ENCODE measurements at regions not wholly inside any gene's neighbourhood (a gene's known extent, or its start where the extent isn't known, plus 50 kb on each side); places are given as distances from the start of the nearest gene placed in this dataset.
A peak's percentile ranks its signal among the peaks of the same experiment; 100 is the strongest.

DNA sequence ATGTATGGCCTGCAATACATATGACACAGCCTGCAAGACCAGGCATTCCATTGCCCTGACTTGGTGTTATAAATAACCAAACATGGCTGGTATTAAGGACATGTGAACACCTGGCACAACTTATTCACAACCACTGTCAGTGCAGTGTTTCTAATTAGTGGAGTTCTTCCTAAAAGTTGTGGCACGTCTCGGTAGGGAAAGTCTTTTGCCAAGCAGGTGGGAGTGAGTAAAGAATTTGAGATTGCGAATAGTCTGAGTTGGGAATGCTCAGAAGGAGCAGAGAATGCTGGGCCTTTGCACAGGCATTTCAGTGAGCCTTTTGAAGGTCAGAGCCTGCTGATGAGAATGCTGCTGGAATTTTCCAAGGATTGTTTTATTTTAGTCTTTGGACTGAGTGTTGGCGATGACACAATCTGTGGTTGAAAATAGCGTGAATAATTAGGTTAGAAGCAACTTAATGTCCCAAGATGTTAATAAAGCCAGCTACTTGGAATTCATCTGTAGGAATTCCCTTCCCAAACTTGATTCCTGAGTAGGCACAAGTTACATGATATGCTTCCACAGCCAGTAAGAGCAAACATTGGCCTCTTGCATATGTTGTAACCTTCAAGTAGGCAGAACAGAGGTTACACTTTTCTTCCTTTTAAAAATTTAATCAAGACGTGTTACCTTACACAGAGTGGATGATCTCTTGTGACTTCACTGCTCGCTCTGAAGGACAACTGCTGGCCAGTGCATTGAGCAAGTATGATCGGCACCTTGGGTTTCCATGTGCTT lies 83.6 kb upstream of the PGRMC2 start:
- ATAC-seq (ENCODE audit: poor library complexity), result peak; percentile 68
- intact Hi-C loops (cut with DNase I), result no loop called here
- DNase-seq, result no peak

DNA sequence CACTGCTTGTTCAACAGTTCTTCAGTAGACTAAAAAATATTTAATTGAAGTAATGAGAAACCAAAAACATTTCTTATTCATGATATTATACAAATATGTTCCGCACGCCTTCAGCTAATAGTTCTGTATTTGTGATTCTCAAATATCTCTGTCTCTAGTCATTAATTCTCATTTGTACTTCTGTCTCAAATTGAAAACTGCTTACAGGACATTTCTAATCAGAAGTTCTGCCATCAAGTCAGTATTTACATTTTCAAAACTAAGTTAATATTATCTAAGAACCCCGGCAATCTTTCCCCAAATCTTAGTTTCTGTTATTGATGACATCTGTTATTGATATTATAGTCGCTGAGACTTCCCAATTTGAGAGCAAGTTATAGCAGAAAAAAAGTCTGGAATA lies 78.6 kb upstream of the PGRMC2 start:
- intact Hi-C loops (cut with DNase I), result no loop called here
- no peak for ATAC-seq (ENCODE audit: poor library complexity)
- no peak for DNase-seq

DNA sequence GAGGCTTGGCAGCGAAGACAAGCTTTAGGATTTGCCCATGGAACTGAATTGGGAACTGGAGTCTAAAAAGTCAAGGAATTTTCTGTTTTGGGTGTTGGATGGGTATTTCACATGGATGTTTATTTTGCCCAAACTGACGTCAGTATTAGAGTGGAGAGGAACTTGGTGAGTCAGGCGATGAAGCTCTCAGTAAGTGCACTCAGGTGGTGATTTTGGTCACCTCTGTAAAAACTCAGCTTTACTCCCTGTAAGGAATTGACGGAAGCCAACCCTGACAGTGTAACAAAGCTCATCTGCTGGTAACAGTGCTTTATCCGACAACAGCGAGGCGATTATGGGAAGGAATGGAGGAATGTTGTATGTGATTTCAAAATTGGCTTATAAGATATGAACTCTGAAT lies 77.0 kb upstream of the PGRMC2 start:
- ATAC-seq (ENCODE audit: poor library complexity) (no peak), DNase-seq (no peak)
- intact Hi-C loops (cut with DNase I), result no loop called here

DNA sequence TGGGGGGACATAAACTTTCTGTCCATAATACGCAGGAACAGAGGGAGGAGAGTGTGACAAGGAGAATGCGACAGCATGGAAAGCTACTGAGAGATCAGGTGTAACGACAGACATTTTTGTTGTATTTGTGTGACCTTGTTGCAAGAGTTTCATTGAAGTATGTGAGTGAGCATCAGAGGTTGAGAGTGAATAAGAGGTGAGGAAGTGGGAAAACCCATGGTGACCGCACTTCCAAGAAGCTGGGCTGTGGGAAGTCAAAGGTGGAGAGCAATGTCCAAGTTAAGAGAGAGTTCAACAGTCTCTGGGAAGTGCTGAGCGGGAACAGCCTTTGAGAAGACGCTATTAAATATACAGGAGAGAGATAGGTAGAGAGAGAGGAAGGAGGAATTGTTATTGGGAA lies 76.4 kb upstream of the PGRMC2 start:
- ATAC-seq (ENCODE audit: poor library complexity), result no peak
- DNase-seq, result no peak
- intact Hi-C loops (cut with DNase I), result no loop called here

DNA sequence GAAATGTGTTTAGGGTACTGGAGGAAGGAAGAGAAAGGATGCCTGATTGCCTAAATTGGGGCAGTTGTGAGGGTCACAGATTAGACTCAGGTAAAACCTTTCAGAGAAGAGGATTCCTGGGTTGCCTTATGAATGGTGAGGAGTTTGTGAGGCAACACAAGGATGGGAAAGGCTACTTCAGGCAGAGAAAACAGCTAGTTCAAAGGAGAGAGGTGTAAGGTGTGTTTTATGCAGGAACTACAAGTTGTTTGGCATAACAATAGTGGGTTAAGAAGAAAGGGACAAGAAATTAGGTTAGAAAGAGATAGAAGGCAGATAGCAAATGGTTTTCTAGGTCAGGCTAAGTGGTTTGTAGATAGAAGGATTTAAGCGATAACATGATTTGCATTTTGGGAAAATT lies 75.1 kb upstream of the PGRMC2 start:
- ATAC-seq (ENCODE audit: poor library complexity), result no peak
- DNase-seq, result no peak
- intact Hi-C loops (cut with DNase I), result no loop called here

DNA sequence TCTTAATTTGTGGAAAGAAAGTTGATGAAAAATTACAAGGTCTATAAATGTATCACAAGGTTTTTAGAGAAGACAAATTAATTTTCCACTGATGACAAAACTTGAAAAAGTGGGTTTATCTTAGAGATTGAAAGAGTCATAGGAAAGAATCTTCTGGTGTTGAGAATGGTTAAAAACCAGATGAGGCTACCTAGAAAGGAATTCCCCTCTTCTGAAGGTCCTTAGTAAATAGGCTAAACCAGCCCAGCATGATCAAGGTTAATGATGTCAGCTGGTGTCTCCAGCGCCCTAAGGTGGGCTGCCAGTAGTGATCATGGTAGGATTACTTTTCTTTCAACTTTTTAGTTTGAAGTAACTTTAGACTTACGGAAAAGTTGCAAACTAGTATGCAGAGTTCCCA lies 71.8 kb upstream of the PGRMC2 start:
- DNase-seq (no peak), ATAC-seq (ENCODE audit: poor library complexity) (no peak)
- intact Hi-C loops (cut with DNase I), result no loop called here

DNA sequence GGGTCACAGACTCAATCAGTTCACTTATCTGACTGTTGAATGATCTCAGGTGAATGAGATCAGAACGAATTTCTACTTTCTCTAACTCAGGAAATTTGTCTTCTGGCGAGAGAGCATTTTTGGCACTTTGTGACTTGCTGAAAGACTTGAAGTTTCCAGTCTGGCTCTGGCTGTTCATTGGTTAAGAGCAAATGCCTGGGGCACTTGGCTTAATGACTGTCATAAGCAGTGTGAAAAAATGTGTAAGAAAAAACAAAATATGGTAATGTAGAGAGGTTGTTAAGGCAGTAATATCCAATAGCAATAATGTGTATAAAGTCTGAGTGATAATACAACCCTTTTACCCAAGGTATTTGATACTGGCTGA lies 71.3 kb upstream of the PGRMC2 start:
- intact Hi-C loops (cut with DNase I), result no loop called here
- ATAC-seq (ENCODE audit: poor library complexity) (peak; percentile 44), DNase-seq (no peak)

DNA sequence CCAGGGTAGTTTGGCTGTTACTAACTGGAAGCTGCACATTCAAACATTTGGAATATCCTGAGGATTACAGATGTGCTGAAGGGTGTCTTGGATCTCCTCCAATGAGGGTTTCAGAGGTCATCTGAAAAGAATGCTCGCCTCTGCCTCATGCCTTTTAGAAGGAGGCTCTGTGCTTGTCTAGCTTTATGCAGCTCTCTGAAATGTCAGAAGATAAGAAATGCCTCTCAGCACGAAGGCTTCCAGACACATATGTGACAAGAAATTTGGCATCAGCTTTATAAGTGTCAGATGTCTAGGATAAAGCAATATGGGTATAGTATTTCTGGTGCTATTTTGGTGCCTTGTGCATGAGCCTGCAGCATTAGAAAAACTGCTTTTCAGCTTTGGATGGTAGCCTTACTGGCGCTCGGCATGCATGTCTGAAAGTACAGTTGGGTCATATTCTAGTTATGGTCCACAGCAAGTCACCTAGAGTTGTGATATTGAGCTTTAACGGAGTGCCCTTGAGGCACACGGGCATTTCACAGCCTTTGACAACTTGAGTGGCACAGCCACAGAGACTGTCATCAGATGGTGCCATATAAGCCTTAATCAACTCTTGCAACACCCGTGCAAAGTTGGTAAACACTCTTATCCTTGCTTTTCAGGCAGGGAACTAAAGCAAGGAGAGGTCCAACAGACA lies 70.8 kb upstream of the PGRMC2 start:
- intact Hi-C loops (cut with DNase I), result no loop called here
- no peak for DNase-seq
- ATAC-seq (ENCODE audit: poor library complexity), result peak; percentile 89

DNA sequence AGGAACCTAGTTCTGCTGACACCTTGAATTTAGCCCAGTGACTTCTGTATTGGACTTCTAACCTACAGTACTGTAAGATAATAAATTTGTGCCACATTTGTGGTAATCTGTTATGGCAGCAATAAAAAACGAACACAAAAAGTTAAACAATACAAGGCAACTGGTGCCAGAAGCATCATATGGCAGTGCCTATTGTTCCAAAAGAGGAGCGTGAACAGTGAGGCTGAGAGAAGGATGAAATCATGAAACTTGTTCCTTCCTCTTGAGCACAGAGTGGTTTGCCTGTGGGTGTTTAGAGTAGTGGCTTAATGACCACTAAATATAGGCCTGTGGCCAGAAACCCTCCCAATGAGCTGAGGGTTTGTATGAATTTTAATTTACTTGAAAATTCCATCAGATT lies 69.7 kb upstream of the PGRMC2 start:
- ATAC-seq (ENCODE audit: poor library complexity), result no peak
- intact Hi-C loops (cut with DNase I), result no loop called here
- DNase-seq, result no peak

DNA sequence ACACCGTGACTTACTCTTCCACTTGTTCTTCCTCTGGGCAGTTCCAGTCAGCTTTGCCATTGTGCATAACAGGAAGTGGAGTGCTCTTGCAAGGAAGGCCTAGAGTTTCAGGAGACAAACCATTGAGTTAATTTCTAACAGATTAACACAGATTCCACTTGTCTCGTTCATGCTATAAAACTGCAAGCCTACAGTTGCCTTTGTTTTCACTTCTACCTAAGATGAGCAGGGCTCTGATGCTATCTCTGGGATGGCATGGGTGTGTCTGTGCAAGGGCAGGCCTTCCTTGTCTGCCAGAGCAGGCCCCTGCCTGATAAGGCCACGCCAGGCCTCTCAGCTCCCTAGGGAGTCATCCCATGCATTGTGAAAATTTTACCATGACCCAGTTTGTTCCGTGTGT lies 67.7 kb upstream of the PGRMC2 start:
- intact Hi-C loops (cut with DNase I), result no loop called here
- DNase-seq, result no peak
- no peak for ATAC-seq (ENCODE audit: poor library complexity)

DNA sequence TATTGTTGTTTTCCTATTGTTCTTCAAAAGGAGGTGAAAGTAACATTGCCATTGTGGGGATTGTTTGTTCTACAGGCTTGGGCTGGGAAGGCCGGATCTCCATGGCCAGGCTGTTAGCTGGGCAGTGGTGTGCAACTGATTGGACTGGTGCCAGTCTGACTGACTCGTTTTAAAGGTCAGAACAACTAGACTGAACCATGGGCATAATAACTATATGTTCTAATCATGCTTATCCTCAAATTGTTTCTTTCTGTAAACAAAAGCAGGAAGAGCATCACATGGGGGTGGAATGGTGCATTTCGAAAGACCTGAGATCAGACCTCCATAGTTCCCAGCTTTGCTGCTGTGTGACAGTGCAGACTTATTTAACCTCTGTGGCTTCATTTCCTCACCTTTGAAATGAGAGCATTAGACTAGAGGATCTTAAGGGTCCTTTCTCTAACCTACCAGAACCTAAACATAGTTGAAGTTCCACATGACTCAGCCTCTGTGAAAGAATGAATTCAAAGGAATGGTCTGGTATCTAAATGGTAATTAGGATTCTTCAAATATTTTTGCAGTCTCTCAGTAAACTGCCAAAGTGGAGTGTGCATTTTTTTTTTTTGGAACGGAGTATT lies 66.7 kb upstream of the PGRMC2 start:
- DNase-seq (no peak), ATAC-seq (ENCODE audit: poor library complexity) (no peak)
- intact Hi-C loops (cut with DNase I), result no loop called here

DNA sequence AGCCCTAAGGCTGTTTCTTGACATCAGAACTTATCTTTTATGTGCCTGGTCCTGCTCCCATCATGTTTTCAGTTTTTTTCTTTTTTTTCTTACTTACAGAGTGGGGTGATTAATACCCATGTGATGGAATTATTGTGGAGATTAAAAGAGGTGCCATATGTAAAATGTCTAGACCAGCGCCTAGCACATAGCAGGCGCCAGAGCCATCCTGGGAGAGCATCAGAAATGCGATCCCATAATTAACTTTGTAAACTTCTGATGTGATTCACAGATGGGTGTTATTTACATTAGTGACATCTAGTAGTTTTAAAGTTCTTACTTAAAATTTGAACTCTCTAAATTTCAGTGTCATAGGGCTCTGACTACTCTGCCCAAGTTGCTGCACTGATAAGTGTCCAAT lies 66.2 kb upstream of the PGRMC2 start:
- ATAC-seq (ENCODE audit: poor library complexity) (no peak), DNase-seq (no peak)
- intact Hi-C loops (cut with DNase I), result no loop called here

DNA sequence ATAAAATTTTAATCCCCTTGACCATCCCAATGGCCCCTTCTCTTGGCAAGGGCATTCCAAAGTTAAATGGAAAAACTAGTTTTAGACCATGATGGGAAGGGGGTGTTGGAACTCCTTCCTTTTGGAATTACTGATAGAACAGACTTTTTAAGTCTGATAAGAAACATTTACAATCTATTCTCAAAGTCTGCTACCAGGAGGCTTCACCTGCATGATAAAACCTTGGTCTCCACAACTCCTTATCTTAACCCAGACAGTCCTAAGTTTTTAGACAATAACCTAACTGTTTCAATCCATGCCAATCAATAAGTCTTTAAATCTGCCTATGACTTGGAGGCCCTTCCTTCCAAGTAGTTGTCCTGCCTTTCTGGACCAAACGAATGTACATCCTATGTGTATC lies 63.9 kb upstream of the PGRMC2 start:
- ATAC-seq (ENCODE audit: poor library complexity) (no peak), DNase-seq (no peak)
- intact Hi-C loops (cut with DNase I), result no loop called here

DNA sequence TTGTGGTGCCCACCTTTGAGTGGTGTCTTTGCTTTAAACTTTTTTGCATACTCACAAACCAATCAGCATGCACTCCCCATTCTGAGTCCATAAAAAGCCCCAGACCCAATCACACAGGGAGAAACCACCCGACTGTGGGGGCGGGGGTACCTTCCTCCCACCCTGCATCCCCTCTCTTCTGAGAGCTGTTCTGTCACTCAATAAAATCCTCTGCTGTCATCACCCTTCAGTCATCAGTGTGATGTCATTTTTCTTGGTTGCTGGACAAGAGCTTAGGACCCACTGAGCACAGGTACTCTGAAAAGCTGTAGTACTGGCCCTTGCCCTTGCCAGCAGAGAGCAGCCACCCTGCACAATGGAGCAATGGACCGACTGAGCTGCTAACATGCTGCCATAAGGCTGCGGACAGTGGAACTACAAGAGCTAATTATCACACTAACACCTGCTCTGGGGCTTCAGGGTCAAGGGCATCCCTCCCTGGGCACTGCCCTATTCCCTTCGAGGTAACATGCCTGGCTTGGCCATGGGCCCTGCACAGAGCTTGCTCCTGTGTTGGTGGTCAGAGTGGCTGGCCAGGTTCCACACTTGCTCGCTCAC lies 62.9 kb upstream of the PGRMC2 start:
- intact Hi-C loops (cut with DNase I), result no loop called here
- no peak for ATAC-seq (ENCODE audit: poor library complexity)
- DNase-seq, result no peak

DNA sequence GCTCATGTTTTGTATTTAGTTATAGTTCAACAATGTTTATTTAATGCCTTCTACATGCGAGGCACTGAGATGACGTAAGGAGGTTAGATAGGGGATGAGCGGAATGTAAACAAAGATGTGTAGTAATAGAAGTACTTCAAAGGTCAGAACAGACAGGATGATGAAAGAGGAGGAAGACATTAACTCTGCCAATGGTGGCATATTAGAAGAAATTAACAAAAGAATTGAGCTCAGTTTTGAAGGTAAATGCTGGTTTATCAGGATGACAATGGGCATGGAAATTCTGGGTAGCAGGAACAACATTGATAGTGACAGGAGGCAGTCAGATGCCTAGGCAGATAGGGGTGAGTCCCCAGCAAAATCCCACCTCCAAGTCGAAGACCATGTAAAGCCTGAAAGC lies 62.3 kb upstream of the PGRMC2 start:
- no peak for ATAC-seq (ENCODE audit: poor library complexity)
- no peak for DNase-seq
- intact Hi-C loops (cut with DNase I), result no loop called here

DNA sequence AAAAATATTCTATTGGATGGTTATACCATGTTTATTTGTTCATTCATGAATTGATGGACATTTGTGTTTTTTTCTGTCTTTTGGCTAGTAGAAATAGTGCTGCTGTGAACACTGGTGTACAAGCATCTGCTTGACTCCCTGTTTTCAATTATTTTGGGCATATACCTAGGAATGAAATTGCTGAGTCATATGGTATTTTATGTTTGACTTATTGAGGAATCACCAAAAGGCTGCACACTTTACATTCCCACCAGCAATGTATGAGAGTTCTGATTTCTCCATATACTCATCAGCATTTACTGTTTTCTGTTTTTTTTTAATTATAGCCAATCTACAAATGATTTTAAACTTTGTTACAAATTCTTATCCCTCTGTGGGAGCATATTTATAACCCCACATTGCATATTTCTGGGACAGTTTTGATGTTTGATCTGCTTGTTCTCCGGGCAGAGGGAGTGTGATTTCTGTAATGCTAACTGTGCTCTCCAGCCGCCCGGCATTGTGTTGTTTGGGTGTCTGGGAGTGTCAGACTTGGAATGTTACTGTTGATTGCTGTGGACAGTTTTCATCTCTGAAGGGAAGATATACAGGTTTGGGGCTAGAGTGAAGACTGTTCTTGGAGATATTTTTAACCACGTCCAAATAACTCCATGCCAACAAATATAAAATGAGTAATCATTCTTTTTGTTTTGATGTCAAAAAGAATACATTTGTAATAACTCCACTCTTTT lies 60.5 kb upstream of the PGRMC2 start:
- no peak for DNase-seq
- intact Hi-C loops (cut with DNase I), result no loop called here
- peak; percentile 72 for ATAC-seq (ENCODE audit: poor library complexity)

DNA sequence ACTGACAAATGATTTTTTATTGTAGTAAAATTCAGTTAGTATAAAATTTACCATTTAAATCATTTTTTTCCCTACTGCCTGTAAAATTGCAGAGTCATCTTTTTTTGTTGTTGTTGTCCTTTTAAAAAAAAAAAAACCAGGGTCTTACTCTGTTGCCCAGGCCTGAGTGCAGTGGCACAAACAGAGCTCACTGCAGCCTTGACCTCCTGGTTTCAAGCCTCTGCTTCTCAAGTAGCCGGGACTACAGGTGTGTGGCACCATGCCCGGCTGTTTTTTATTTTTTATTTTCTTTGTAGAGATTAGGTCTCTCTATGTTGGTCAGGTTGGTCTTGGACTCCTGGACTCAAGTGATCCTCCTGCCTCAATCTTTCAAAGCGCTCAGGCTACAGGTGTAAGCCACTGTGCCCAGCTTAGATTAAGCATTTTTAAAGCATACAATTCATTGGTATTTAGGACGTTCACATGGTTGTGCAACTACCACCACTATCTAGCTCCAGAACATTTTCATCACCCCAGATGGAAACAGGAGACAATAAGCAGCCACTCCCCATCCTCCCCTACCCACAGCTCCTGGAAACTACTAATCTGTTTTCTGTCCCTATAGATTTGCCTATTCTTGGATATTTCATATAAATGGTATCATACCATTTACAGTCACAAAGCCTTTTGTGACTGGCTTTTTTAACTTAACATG lies 59.7 kb upstream of the PGRMC2 start:
- ATAC-seq (ENCODE audit: poor library complexity), result no peak
- intact Hi-C loops (cut with DNase I), result no loop called here
- DNase-seq, result no peak

DNA sequence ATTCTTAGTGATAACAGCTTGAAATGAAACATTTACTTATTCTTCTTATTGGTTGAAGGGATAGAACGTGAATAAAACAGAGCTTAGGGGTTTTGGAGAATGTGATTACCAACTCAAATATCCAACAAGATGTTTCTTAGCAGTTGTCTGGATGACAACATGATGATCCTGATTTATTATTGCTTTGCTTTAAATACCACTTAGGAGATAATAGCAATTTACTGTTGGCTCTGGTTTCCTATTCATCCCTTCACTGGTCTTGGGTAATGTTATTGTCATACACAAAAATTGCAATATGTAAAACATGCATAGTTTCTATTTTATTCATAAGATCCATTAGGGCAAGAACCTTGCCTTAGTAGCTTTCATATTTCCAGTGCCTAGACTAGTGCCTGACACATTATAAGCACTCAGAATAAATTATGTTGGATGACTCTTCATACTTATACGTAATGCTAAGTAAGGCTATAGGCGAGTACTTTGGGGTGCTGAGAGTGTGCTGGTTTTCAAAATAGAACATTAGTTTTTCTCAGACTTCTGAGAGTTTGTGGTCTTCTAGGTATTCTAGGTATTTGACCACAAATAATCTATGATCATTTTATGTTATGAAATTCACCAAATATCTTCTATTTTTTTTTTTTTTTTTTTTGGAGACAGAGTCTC lies 58.6 kb upstream of the PGRMC2 start:
- DNase-seq, result no peak
- no peak for ATAC-seq (ENCODE audit: poor library complexity)
- intact Hi-C loops (cut with DNase I), result no loop called here
